ENCODE measurements at regions not wholly inside any gene's neighbourhood (a gene's known extent, or its start where the extent isn't known, plus 50 kb on each side); places are given as distances from the start of the nearest gene placed in this dataset.
A peak's percentile ranks its signal among the peaks of the same experiment; 100 is the strongest.
"Not testable (repeated sequence)": the region's sequence is repeated elsewhere in the genome, so short reads cannot be mapped to it uniquely, and the experiment has no call there.

GRCh38 chr13:73310366-73310765 is 251.6 kb downstream of the KLF5 start:
- no peak overlapping the region for H3K27ac Mint-ChIP-seq
- no peak for DNase-seq
- ATAC-seq (replicated peaks in 1 of 2), result no peak
- H3K4me3 Mint-ChIP-seq, result no peak overlapping the region
- H3K36me3 Mint-ChIP-seq (ENCODE audit: insufficient read depth in 2 of 2), result peaks cover 4 to 9% of the 10 kb centered on the region in 2 donors
- H3K27me3 Mint-ChIP-seq (ENCODE audit: low read depth), result no peaks in the 10 kb centered on the region
- peaks cover 5 to 11% of the 10 kb centered on the region in 2 donors for H3K9me3 Mint-ChIP-seq
- no peaks in the 10 kb centered on the region for H3K4me1 Mint-ChIP-seq (ENCODE audit: low read depth)

GRCh38 chr13:73307481-73307880 is 248.7 kb downstream of the KLF5 start:
- ATAC-seq (replicated peaks in 1 of 2) (peak in 1 of 2 donors; percentile 22), DNase-seq (no peak)
- no peak overlapping the region for H3K27ac Mint-ChIP-seq
- H3K36me3 Mint-ChIP-seq (ENCODE audit: insufficient read depth in 2 of 2), result peaks cover 0 to 2% of the 10 kb centered on the region in 2 donors
- H3K9me3 Mint-ChIP-seq, result peaks cover 3 to 6% of the 10 kb centered on the region in 2 donors
- no peaks in the 10 kb centered on the region for H3K27me3 Mint-ChIP-seq (ENCODE audit: low read depth)
- H3K4me1 Mint-ChIP-seq (ENCODE audit: low read depth), result peaks cover 14% of the 10 kb centered on the region
- H3K4me3 Mint-ChIP-seq, result no peak overlapping the region

- Mint-ChIP-seq H3K4me3 (no peak overlapping the region), H3K4me1 (ENCODE audit: low read depth) (peaks cover 14% of the 10 kb centered on the region)
- ATAC-seq (replicated peaks in 1 of 2), result no peak
These were observed 247.9 kb downstream of the KLF5 start for GRCh38 chr13:73306688-73307087.

GRCh38 chr13:73304442-73304841 is 245.6 kb downstream of the KLF5 start:
- H3K4me1 Mint-ChIP-seq (ENCODE audit: low read depth), result peaks cover 14% of the 10 kb centered on the region
- H3K27ac Mint-ChIP-seq, result no peak overlapping the region
- no peaks in the 10 kb centered on the region for H3K36me3 Mint-ChIP-seq (ENCODE audit: insufficient read depth in 2 of 2)
- peak overlapping the region in 1 of 2 donors; percentile 20 for H3K4me3 Mint-ChIP-seq
- no peaks in the 10 kb centered on the region for H3K27me3 Mint-ChIP-seq (ENCODE audit: low read depth)
- ATAC-seq (replicated peaks in 1 of 2) (no peak), DNase-seq (no peak)
- H3K9me3 Mint-ChIP-seq, result peaks cover 2 to 3% of the 10 kb centered on the region in 2 donors

More at GRCh38 chr13:73306688-73307087, 247.9 kb downstream of the KLF5 start:
- H3K27ac Mint-ChIP-seq, result no peak overlapping the region
- peaks cover 2 to 3% of the 10 kb centered on the region in 2 donors for H3K9me3 Mint-ChIP-seq
- no peaks in the 10 kb centered on the region for H3K36me3 Mint-ChIP-seq (ENCODE audit: insufficient read depth in 2 of 2)
- H3K27me3 Mint-ChIP-seq (ENCODE audit: low read depth), result no peaks in the 10 kb centered on the region
- no peak for DNase-seq

- peak; percentile 44 to 51 for DNase-seq
- no peaks in the 10 kb centered on the region for H3K36me3 Mint-ChIP-seq (ENCODE audit: insufficient read depth in 2 of 2)
- no peaks in the 10 kb centered on the region for H3K27me3 Mint-ChIP-seq (ENCODE audit: low read depth)
- H3K4me1 Mint-ChIP-seq (ENCODE audit: low read depth), result peaks cover 14% of the 10 kb centered on the region
- H3K9me3 Mint-ChIP-seq, result peaks cover 2 to 3% of the 10 kb centered on the region in 2 donors
- H3K4me3 Mint-ChIP-seq, result no peak overlapping the region
- no peak overlapping the region for H3K27ac Mint-ChIP-seq
- peak; percentile 95 to 97 for ATAC-seq (replicated peaks in 1 of 2)
These were observed 245.0 kb downstream of the KLF5 start for GRCh38 chr13:73303851-73304250.

- peaks cover 14% of the 10 kb centered on the region for H3K4me1 Mint-ChIP-seq (ENCODE audit: low read depth)
- ATAC-seq (replicated peaks in 1 of 2); H3K36me3 Mint-ChIP-seq (ENCODE audit: insufficient read depth in 2 of 2); H3K4me3 Mint-ChIP-seq; H3K27ac Mint-ChIP-seq; H3K9me3 Mint-ChIP-seq; DNase-seq; H3K27me3 Mint-ChIP-seq (ENCODE audit: low read depth): not testable (repeated sequence)
These were observed 242.8 kb downstream of the KLF5 start for GRCh38 chr13:73301622-73302021.

GRCh38 chr13:73300718-73301425 is 242.1 kb downstream of the KLF5 start:
- DNase-seq, result no peak
- H3K27ac Mint-ChIP-seq, result no peak overlapping the region
- H3K27me3 Mint-ChIP-seq (ENCODE audit: low read depth), result no peaks in the 10 kb centered on the region
- no peaks in the 10 kb centered on the region for H3K36me3 Mint-ChIP-seq (ENCODE audit: insufficient read depth in 2 of 2)
- no peak for ATAC-seq (replicated peaks in 1 of 2)
- no peak overlapping the region for H3K4me3 Mint-ChIP-seq
- peaks cover 14% of the 10 kb centered on the region for H3K4me1 Mint-ChIP-seq (ENCODE audit: low read depth)
- H3K9me3 Mint-ChIP-seq, result no peaks in the 10 kb centered on the region

- no peak overlapping the region for H3K27ac Mint-ChIP-seq
- ATAC-seq (replicated peaks in 1 of 2), result no peak
- H3K4me1 Mint-ChIP-seq (ENCODE audit: low read depth), result peaks cover 14% of the 10 kb centered on the region
- no peak for DNase-seq
- H3K9me3 Mint-ChIP-seq, result no peaks in the 10 kb centered on the region
- no peaks in the 10 kb centered on the region for H3K36me3 Mint-ChIP-seq (ENCODE audit: insufficient read depth in 2 of 2)
- H3K4me3 Mint-ChIP-seq, result no peak overlapping the region
- H3K27me3 Mint-ChIP-seq (ENCODE audit: low read depth), result no peaks in the 10 kb centered on the region
These were observed 241.0 kb downstream of the KLF5 start for GRCh38 chr13:73299787-73300186.

GRCh38 chr13:73293913-73294523 is 235.2 kb downstream of the KLF5 start:
- no peaks in the 10 kb centered on the region for H3K4me1 Mint-ChIP-seq (ENCODE audit: low read depth)
- DNase-seq, result no peak
- peaks cover 8% of the 10 kb centered on the region for H3K27me3 Mint-ChIP-seq (ENCODE audit: low read depth)
- no peak overlapping the region for H3K27ac Mint-ChIP-seq
- ATAC-seq (replicated peaks in 1 of 2), result no peak
- no peaks in the 10 kb centered on the region for H3K36me3 Mint-ChIP-seq (ENCODE audit: insufficient read depth in 2 of 2)
- H3K9me3 Mint-ChIP-seq, result no peaks in the 10 kb centered on the region
- no peak overlapping the region for H3K4me3 Mint-ChIP-seq

GRCh38 chr13:73292127-73292526 is 233.3 kb downstream of the KLF5 start:
- Mint-ChIP-seq H3K27ac (no peak overlapping the region), H3K4me1 (ENCODE audit: low read depth) (no peaks in the 10 kb centered on the region), H3K27me3 (ENCODE audit: low read depth) (peaks cover 8% of the 10 kb centered on the region), H3K4me3 (no peak overlapping the region), H3K9me3 (no peaks in the 10 kb centered on the region), H3K36me3 (ENCODE audit: insufficient read depth in 2 of 2) (peaks cover 0 to 2% of the 10 kb centered on the region in 2 donors)
- DNase-seq, result no peak
- ATAC-seq (replicated peaks in 1 of 2), result no peak

GRCh38 chr13:73290844-73291243 is 232.0 kb downstream of the KLF5 start:
- no peak overlapping the region for H3K4me3 Mint-ChIP-seq
- peaks cover 8% of the 10 kb centered on the region for H3K27me3 Mint-ChIP-seq (ENCODE audit: low read depth)
- DNase-seq (no peak), ATAC-seq (replicated peaks in 1 of 2) (no peak)
- no peaks in the 10 kb centered on the region for H3K4me1 Mint-ChIP-seq (ENCODE audit: low read depth)
- no peak overlapping the region for H3K27ac Mint-ChIP-seq
- peaks cover 0 to 2% of the 10 kb centered on the region in 2 donors for H3K9me3 Mint-ChIP-seq
- peaks cover 0 to 2% of the 10 kb centered on the region in 2 donors for H3K36me3 Mint-ChIP-seq (ENCODE audit: insufficient read depth in 2 of 2)

- Mint-ChIP-seq H3K9me3 (peaks cover 0 to 2% of the 10 kb centered on the region in 2 donors), H3K27me3 (ENCODE audit: low read depth) (peaks cover 8% of the 10 kb centered on the region), H3K27ac (no peak overlapping the region), H3K36me3 (ENCODE audit: insufficient read depth in 2 of 2) (peaks cover 0 to 2% of the 10 kb centered on the region in 2 donors), H3K4me1 (ENCODE audit: low read depth) (no peaks in the 10 kb centered on the region), H3K4me3 (no peak overlapping the region)
- DNase-seq (no peak), ATAC-seq (replicated peaks in 1 of 2) (no peak)
These were observed 229.8 kb downstream of the KLF5 start for GRCh38 chr13:73288596-73288995.

GRCh38 chr13:73287831-73288230 is 229.0 kb downstream of the KLF5 start:
- DNase-seq (no peak), ATAC-seq (replicated peaks in 1 of 2) (no peak)
- H3K9me3 Mint-ChIP-seq, result peaks cover 0 to 2% of the 10 kb centered on the region in 2 donors
- H3K27me3 Mint-ChIP-seq (ENCODE audit: low read depth), result peaks cover 8% of the 10 kb centered on the region
- no peak overlapping the region for H3K4me3 Mint-ChIP-seq
- no peak overlapping the region for H3K27ac Mint-ChIP-seq
- H3K4me1 Mint-ChIP-seq (ENCODE audit: low read depth), result no peaks in the 10 kb centered on the region
- peaks cover 0 to 2% of the 10 kb centered on the region in 2 donors for H3K36me3 Mint-ChIP-seq (ENCODE audit: insufficient read depth in 2 of 2)
